Activated gamma-delta T cell treated with anti-CD3 and anti-CD28 coated beads, Interleukin-2, amount 50 U/mL, for 16 hours (primary cell): ENCODE measurements at regions not wholly inside any gene's neighbourhood (a gene's known extent, or its start where the extent isn't known, plus 50 kb on each side); places are given as distances from the start of the nearest gene placed in this dataset.
"Not testable (repeated sequence)": the region's sequence is repeated elsewhere in the genome, so short reads cannot be mapped to it uniquely, and the experiment has no call there.

ENCODE experiments used
- DNase-seq: peaks from one replicate; pipeline ENCODE4 v3.0.0-alpha.2; 2020; ENCODE audit warnings: low read depth

DNA sequence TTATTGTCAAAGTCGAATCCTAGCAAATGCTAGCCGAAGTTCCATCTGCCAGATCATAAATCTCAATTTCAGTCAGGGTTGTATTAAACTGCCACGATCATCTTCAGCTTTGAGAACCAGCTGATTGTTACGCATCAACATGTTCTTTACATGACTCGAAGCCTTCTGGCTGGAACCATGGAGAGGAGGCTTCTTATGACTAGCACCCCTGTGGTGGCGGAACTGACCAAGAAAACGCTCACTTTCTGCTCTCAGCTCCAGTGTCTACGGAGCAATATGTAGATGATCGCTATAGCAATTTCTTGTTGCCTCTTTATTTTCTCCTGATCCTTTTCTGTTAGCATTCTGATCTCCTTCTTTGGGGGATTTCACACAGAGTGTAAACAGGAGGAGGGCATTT is 479.4 kb upstream of the SLC35B3 start:
- DNase-seq, result no peak

DNA sequence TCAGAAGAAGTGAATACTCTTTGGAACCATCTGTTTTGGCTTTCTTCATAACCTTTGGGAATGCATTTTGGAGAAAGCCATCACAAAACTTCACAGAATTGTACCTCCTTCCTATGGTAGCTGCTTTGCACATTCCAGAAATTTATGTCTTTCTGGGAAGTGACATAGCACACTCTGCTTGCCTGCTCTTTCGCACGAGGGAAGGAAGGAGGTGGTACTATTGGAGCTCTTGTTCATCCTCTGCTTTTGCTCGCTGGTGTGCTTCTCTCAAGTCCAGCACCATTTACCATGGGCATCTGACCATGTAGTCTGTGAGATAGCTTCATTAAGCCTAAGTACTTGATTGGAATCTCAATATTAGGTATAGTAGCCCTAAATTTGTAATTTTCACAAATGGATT is 473.3 kb upstream of the SLC35B3 start:
- DNase-seq, result no peak

DNA sequence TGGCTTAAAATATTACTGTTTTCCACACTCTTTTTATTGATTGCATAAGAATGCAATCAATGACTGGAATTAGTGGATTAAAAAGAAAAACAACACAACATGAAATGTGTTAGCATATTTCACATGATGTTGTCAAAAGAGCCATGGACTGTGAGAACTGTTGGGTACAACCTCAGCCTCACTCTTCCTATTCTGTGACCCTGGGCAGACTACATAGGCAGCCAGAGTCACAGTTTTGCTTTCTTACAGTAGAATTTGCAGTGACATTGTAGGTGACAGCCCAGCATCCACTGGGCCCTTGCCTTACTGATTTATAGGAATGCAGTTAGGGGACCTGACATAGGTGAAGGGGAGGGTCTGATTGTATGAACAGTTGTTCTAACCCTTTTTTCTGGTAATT is 471.4 kb upstream of the SLC35B3 start:
- DNase-seq, result no peak

DNA sequence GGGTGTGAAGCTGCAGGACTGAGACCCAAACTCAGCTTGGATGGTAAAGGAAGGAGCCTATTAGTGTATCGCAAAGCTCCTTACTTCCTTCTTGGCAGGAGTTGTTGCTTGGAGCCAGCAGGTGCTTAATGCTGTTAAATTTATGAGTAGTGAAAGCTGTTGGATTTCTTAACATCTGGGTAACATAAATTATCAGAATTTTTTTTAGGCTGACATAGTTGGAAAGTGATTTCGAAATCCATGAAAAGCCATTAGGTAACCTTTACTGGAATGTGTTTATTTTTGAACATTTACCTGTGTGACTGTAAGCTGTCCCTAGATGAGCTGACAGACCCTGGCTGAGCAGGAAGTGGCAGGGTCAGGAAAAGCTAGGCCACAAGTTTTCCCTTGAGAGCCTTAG is 470.4 kb upstream of the SLC35B3 start:
- DNase-seq, result no peak

DNA sequence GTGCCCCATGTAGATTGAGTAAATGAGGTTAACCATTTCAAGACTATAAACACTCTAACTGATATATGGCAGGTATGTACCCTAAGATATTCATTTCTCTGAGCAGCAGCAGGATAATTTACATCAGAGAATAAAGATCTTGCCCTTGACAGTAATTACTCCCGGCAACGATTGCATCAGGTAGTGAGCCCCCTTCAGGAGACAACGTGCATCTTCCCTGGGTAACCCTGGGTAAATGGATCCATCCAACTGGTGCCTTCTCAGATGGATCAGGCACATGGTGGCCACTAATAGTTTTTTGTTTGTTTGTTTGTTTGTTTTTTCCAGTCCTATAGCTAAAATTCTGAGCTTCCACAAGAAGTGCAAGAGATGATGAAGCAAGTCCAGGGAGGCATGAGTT is 469.4 kb upstream of the SLC35B3 start:
- DNase-seq, result no peak

DNA sequence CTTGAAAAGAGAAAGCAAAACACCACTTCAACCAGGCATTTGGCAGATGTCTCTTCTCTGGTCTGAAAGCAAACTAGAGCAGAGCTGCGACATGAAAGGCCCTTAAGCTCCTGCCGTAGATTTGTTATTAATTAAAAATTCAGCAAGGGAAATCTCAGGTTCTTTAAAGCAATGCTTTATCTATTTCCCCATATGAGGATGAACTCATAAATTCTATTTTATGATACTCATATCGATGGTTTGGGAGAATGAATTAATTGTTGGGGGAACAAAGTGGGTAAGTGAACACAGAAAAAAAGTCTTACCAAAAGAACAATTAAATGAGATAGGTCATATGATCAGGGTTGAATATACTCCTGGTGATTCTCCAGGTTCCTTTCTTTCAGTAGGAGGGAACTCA is 464.7 kb upstream of the SLC35B3 start:
- DNase-seq, result no peak

DNA sequence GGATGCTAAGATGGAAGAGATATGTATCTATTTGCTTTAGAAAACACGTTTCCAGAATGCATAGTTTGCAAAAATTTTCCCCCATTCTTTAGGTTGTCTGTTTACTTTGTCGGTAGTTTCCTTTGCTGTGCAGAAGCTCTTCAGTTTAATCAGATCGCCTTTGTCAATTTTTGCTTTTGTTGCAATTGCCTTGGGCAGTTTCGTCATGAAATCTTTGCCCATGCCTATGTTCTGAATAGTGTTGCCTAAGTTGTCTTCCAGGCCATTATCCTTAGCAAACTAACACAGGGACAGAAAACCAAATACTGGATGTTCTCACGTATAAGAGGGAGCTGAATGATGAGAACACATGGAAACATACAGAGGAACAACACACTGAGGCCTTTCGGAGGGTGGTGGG is 454.2 kb upstream of the SLC35B3 start:
- no peak for DNase-seq

DNA sequence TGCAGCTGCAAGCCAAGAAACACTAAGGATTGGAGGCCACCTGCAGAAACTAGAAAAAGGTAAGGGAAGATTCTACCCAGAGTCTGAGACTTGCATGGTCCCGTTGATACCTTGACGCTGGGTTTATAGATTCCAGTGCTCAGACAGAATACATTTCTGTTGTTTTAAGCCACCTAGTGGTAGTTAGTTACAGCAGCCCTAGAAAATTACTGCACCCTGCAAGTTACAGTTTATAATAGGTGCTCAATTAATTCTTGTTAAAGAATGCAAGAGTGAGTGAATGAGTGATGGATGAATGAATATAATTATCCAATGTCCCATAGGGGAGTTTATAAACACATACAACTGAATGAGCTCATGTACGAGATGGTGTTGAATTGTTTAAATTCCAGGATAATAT is 453.1 kb upstream of the SLC35B3 start:
- no peak for DNase-seq

DNA sequence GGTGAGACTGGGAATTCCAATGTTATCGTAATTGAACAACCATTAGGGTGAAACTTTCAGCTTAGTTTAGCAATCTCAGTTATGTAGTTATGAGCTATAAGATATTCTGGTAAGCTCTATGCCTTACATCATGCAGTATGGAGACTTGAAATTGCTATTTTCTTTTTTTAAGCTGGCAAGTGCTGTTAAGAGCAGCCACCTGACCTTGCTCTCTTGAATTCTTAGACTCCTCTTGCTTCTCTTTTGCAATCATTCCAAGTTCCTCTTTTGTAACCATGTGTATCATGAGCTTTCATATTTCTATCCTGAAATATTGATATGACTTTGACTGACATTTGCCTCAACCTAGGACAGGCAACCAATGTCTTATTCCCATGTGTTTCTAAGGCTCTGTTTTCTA is 446.3 kb upstream of the SLC35B3 start:
- DNase-seq, result no peak

DNA sequence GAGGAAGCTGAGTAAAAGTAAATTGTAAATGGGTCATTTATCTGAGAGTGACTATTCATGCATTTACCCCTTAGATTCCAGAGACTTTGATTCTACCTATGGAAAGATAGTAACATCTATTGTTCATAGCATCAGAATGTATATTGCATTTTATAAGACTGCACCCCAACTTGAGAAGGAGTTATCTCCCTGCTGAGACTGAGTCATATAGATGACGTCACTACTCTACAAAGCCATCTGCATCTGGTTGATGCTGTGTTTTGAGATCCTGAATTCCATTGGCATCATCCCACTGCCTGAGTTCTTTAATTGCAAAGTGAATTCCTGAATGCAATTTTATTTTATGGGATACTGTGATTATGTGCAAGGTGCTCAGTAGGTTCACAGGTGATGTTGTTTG is 444.0 kb upstream of the SLC35B3 start:
- DNase-seq, result no peak

DNA sequence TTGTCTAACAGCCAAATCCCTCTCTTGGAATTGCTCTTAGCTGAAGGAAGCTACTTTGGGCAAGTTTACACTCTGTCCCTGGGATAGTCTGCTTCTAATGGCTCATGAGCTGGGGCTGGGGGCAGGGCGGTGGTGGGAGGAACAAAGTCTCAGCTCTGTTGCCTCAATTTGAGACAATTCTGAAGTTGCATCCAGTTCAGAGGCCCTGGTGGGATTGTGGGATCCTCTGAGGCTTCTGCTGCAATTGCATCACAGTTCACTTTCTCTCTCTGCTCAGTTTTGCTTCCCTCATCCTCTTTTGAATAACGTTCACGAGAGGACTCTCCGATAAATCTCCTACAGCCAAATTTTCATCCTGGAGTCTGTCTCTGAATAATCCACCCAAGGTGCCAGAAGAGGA is 440.6 kb upstream of the SLC35B3 start:
- DNase-seq, result no peak

DNA sequence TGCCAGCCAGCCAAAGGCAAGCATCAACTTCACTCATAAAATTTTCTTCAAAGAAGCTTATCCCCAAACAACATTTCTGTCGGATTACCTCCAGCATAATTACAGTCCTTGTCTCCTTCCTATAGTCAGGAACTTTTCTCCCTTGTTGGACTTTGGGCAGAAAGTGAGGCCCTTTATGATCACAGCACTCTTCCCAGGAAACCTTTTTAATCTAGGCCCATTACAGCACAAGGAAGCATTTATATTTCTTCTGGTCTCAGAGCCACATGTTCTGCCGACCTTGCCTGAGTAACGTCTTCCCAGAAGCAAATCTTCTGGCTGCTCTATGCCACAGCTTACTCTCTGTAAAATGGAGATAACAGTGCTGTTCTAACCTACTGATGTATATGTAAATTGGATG is 437.2 kb upstream of the SLC35B3 start:
- DNase-seq, result no peak

DNA sequence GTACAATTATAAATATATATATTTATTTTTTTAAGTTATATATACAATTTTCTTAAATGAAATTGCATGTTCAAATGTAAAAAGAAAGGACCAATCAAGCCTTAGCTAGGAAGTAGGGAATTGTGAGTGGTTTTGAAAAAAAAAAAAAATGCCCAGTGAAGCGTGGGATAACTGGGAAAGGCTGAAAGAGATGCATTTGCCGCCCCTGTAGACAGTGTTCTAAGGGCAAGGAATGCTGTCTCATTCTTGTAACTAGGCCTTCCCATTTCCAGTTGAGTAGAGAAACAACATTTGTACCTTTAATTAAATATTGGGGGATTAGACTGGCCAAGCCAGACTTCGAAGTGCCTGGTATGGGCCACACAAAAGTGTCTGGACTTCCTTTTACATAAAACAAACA is 430.1 kb upstream of the SLC35B3 start:
- no peak for DNase-seq

DNA sequence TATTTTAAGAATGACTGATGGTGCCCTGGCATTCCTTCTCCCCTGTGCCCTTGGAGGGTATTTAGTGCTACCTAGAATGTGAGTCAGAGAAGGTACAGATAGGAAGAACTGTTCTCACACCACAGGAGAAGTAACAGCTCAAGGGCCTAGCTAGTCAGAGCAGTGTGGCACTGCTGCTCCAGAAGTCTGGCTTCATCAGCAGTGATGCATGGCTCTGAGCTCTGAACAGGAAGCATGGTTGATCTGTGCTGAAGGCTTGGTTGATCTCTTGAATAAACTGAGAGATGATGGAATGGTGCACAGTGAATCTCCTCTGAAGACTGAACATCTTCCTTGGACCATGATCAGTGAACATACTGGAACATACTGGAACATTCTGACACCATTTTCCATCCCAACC is 425.3 kb upstream of the SLC35B3 start:
- DNase-seq, result no peak

DNA sequence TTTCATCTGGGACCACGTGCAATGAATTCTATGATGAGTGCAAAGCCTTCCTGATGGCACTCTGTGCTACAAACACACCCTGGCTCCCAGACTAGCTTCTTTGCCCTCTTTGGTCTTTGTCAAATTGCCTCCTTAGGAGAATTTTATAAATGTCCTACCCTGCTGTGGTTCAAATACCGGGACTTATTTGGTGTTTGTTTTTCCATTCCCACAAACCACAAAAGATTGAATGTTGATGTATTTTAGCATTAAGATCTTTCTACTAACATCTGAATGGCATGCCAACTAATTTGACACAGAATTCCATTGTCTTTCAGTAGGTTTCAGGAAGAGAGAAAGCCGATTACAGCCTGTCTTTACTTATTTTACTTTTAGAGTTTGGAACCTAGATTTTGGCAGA is 424.2 kb upstream of the SLC35B3 start:
- DNase-seq, result no peak

DNA sequence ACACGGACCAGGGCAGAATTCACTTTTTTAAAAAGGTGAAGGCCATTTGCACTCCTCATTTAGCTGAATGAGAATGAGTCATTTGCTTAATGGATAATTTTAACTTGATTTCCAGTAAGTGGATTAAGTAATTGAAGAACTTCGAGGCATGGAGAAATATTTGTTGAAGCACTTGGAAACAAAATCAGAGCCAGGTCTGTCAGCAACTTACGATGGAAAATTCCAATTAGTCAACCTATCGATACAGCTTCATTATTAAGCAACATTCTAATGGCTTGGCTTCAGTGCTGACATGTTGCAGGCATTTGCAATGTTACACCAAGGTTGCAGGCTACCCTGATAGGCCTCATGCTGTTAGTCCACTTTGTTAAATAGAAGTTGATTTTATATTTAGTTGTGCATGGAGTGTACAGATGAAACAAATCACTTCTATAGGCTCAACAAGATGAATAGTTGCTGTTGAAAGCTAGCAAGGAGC is 423.5 kb upstream of the SLC35B3 start:
- no peak for DNase-seq

DNA sequence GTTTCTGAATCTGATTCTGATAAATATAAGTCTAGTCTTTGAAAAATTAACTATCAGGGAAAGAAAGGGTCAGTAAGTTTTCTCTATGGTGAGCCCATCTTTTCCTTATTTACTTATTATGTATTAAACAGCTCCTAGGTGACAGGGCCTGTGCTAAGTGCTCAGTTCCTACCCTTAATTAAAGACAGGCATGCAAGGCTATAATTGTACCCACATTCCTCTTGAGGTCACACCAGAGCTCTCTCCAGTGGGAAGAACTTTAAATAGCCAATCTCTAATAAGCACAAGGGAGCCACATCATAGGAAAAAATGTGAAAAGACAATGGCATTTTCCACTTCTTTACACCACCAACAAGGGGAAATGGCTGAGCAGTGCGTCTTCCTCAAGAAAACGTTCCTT is 421.8 kb upstream of the SLC35B3 start:
- no peak for DNase-seq

DNA sequence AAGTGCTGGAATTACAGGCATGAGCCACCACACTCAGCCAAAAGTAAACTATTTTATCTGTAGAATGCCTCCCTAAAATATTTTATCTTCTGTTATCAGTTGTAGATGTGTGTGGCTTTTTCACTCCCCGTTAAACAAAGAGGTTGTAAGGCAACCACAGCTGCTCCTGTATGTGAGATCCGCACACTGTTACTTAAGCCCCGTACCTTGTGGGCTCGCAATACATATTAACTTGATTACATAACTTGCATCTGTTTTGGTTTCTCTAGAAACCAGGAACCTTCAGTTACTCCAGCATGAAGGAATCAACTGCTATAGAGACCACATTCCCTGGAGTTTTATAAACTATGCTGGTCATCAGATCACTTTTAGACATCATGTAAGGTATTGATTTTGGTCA is 420.1 kb upstream of the SLC35B3 start:
- no peak for DNase-seq

DNA sequence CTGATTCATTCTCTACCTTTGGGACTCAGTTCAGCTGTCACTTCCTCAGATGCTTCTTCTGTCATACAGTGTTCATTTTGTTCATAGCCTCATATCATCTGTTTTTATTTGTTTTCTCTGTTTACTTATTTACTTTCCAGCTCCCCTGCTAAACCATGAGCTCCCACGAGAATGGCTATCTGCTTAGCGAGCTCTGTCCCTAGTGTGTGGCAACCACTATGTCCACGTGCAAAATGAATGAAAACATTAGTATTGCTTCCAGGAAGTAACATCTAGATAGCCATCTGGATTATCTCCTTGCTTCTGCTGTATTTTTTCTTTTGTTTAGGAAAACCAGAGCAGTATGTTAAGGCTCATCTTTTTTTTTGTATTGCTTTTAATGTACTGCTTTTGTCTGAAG is 417.0 kb upstream of the SLC35B3 start:
- DNase-seq, result no peak

DNA sequence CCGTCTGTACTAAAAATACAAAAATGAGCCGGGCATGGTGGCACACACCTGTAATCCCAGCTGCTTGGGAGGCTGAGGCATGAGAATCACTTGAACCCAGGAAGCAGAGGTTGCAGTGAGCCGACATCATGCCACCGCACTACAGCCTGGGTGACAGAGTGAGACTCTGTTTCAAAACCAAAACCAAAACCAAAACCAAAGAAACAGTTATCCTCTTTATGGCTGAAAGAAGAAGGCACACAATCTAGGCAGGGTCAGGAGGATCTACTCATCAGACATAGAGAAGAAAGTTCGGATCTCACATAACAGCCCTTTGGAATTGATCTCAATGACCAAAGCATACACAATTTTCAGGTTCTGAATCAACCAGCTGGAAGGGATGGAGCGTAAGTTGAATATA is 411.3 kb upstream of the SLC35B3 start:
- not testable (repeated sequence) for DNase-seq

DNA sequence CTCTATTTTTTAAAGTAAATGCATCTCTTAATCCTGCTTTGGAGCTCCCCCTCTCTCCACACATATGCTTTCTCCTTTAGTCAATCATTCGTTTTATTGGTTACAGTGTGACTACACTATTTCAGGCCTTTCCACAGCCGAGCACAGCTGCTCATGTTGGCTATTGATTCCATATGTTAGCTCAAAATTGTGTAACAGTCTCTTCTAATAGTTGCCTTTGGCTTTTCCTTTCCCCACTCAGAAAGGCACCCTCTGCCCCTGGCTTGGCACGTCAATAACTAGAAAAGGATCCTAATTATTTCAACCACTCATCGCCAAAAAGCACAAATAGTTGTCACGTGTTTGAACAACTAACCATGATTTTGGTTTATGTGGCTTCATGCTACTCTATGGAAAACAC is 410.3 kb upstream of the SLC35B3 start:
- no peak for DNase-seq

DNA sequence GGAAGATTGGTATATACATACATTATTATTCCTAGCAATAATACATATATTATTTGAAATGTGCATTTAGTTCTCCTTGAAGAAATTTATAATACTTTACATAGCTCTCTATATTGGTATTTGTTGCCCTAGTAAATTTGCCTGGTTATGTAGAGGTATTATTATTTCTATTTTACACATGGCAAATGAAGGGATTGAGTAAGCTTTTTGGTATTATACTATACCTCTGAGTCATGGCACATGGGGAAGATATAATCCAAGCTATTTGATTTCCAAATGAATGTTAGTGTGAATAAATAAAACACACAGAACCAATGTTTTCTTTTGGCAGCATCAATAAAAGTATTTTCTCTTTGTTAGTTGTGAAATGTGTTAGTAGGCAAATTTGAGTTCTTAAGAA is 409.6 kb upstream of the SLC35B3 start:
- DNase-seq, result no peak

DNA sequence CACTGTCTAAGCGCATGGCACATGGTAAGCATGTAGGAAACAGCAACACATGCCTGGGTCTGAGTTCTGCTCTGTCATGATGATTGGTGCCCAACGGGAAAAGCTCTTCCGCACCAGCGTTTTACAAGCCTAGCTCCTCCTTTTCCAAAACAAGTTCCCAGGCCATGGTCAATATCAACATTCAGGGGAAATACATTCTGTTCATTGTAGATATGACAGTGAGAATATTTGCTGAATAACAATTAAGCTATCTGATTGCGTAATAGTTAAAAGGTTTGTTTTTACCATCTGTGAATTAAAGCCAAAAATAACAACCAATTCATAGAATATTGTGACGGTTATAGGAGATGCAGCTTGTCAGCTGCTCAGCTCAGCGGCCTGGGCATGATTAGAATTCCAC is 404.3 kb upstream of the SLC35B3 start:
- DNase-seq, result no peak

DNA sequence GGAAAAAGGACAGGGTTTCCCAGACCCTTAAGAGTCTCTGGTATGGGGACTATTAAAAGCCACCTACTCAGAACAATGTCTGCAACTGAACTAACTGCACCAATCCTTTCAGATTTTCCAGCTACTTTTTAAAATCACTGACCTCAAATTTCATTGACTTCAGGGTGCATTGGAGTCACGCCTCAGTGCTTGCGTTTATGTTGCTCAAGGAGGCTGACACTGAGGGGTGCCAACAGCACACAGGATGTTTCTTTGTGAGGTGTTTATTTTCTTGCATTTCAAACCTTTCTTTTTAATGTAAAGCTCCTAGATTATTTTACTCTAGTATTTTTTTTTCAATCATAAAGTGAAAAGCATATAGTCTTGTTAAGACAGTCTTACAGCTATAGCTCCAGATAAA is 402.0 kb upstream of the SLC35B3 start:
- DNase-seq, result no peak

DNA sequence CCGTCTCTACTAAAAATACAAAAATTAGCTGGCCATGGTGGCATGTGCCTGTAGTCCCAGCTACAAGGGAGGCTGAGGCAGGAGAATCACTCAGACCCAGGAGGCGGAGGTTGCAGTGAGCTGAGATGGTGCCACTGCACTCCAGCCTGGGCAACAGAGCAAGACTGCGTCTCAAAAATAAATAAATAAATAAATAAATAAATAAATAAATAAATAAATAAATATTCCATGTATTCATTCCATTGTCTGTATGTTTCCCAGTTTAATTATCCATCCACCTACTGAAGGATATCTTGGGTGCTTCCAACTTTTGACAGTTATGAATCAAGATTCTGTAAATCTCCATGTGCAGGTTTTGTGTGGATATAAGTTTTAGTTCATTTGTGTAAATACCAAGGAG is 397.4 kb upstream of the SLC35B3 start:
- DNase-seq, result not testable (repeated sequence)
